MCF 10A (cell line): ENCODE measurements at regions not wholly inside any gene's neighbourhood (a gene's known extent, or its start where the extent isn't known, plus 50 kb on each side); places are given as distances from the start of the nearest gene placed in this dataset.
"Not testable (repeated sequence)": the region's sequence is repeated elsewhere in the genome, so short reads cannot be mapped to it uniquely, and the experiment has no call there.

Experiments
- BruUV-seq: library from RNA; stranded (reverse); fragments of 400-500 nt; replicated peaks from 2 replicates; lab custom pipeline; 2021; lab: Mats Ljungman, UMichigan
- CTCF ChIA-PET: fragments of 300-600 bp; sonication (Branson Sonifier 250); formaldehyde crosslinking; extraction: SDS; loops from one replicate; lab custom pipeline; 2021; ENCODE audit warnings: antibody characterized with exemption, inconsistent platforms; lab: Yijun Ruan, JAX
- POLR2A ChIA-PET: fragments of 300-600, 350-650 bp; sonication (Branson Sonifier 250); formaldehyde crosslinking; extraction: SDS; loops from one replicate; lab custom pipeline; 2020; ENCODE audit warnings: antibody characterized with exemption, inconsistent platforms; lab: Yijun Ruan, JAX
- DNase-seq: peaks from one replicate; pipeline ENCODE4 v3.0.0-alpha.2; 2018; ENCODE audit not compliant: unreplicated experiment
- H3K27ac Mint-ChIP-seq: one replicate; pipeline ENCODE4 v1.8.0; 2022; ENCODE audit warnings: mild to moderate bottlenecking, low read depth, mixed read lengths; ENCODE audit not compliant: unreplicated experiment
- H3K27me3 Mint-ChIP-seq: one replicate; pipeline ENCODE4 v1.8.0; 2022; ENCODE audit warnings: mixed read lengths; ENCODE audit not compliant: insufficient read depth, unreplicated experiment
- H3K36me3 Mint-ChIP-seq: one replicate; pipeline ENCODE4 v1.8.0; 2022; ENCODE audit warnings: mild to moderate bottlenecking, moderate library complexity, mixed read lengths; ENCODE audit not compliant: insufficient read depth, unreplicated experiment
- H3K4me1 Mint-ChIP-seq: one replicate; pipeline ENCODE4 v1.8.0; 2022; ENCODE audit warnings: mixed read lengths; ENCODE audit not compliant: insufficient read depth, unreplicated experiment
- H3K4me3 Mint-ChIP-seq: one replicate; pipeline ENCODE4 v1.8.0; 2022; ENCODE audit warnings: mild to moderate bottlenecking, moderate library complexity, mixed read lengths; ENCODE audit not compliant: unreplicated experiment
- H3K9me3 Mint-ChIP-seq: one replicate; pipeline ENCODE4 v1.8.0; 2022; ENCODE audit warnings: mixed read lengths; ENCODE audit not compliant: unreplicated experiment
- CTCF ChIP-seq: fragments of 200-600 bp; IDR thresholded peaks from one replicate; pipeline ENCODE4 v1.8.0; 2022; ENCODE audit warnings: antibody characterized with exemption, mild to moderate bottlenecking; ENCODE audit not compliant: unreplicated experiment
- intact Hi-C: fragments of 100-400 bp; cut with micrococcal nuclease; formaldehyde crosslinking; loops from 2 replicates; pipeline ENCODE4 v1.14.1; 2022

GRCh38 chr5:138635265-138635664, 60.1 kb upstream of the HSPA9 start:
- POLR2A ChIA-PET, result interaction anchor here (0.7 to 1.0 kb wide), 2 partner anchors 25 to 56 kb away, joined by 3 to 4 read pairs; no protein-coding TSS in a partner anchor
- no peak for DNase-seq
- H3K27me3 Mint-ChIP-seq, result no peaks in the 10 kb centered on the region

GRCh38 chr5:138634804-138635203, 59.6 kb upstream of the HSPA9 start:
- H3K4me3 Mint-ChIP-seq, DNase-seq, CTCF ChIA-PET, H3K4me1 Mint-ChIP-seq, H3K27ac Mint-ChIP-seq, BruUV-seq, H3K27me3 Mint-ChIP-seq, H3K9me3 Mint-ChIP-seq, H3K36me3 Mint-ChIP-seq, intact Hi-C loops: not testable (repeated sequence)
- POLR2A ChIA-PET, result interaction anchor here (0.7 kb wide), 1 partner anchor 25 kb away, joined by 3 read pairs; no protein-coding TSS in a partner anchor

More at GRCh38 chr5:138635265-138635664, 60.1 kb upstream of the HSPA9 start:
- Mint-ChIP-seq H3K27ac (no peak overlapping the region), H3K9me3 (no peaks in the 10 kb centered on the region), H3K36me3 (no peaks in the 10 kb centered on the region), H3K4me1 (peaks cover 7% of the 10 kb centered on the region), H3K4me3 (no peak overlapping the region)
- BruUV-seq, result no TSS peak
- intact Hi-C loops, result no loop called here
- no peak for TF ChIP-seq CTCF
- CTCF ChIA-PET, result interaction anchor here (1.0 kb wide), 1 partner anchor 638 kb away, joined by 3 read pairs; no protein-coding TSS in a partner anchor

GRCh38 chr5:138632900-138633489, 57.8 kb upstream of the HSPA9 start:
- no peak overlapping the region for H3K4me3 Mint-ChIP-seq

GRCh38 chr5:138631096-138631928, 56.1 kb upstream of the HSPA9 start:
- POLR2A ChIA-PET, result no interaction called here
- TF ChIP-seq CTCF, result no peak
- no peak for DNase-seq
- Mint-ChIP-seq H3K4me1 (peaks cover 6% of the 10 kb centered on the region), H3K36me3 (no peaks in the 10 kb centered on the region), H3K27me3 (no peaks in the 10 kb centered on the region), H3K4me3 (no peak overlapping the region), H3K9me3 (no peaks in the 10 kb centered on the region), H3K27ac (no peak overlapping the region)
- BruUV-seq, result no TSS peak
- intact Hi-C loops, result no loop called here
- CTCF ChIA-PET, result interaction anchor here (0.8 to 2.0 kb wide), 2 partner anchors 14 to 194 kb away, joined by 4 to 6 read pairs; no protein-coding TSS in a partner anchor

More at GRCh38 chr5:138632900-138633489, 57.8 kb upstream of the HSPA9 start:
- no peak overlapping the region for H3K27ac Mint-ChIP-seq
- peak; percentile 52 for TF ChIP-seq CTCF
- no peaks in the 10 kb centered on the region for H3K9me3 Mint-ChIP-seq
- ChIA-PET CTCF (interaction anchor here (0.7 to 2.0 kb wide), 5 partner anchors 8 to 432 kb away, joined by 3 to 4 read pairs (median 3); no protein-coding TSS in a partner anchor), POLR2A (interaction anchor here (0.9 kb wide), 2 partner anchors 17 to 31 kb away, joined by 3 to 5 read pairs; no protein-coding TSS in a partner anchor)
- BruUV-seq, result no TSS peak
- H3K36me3 Mint-ChIP-seq, result no peaks in the 10 kb centered on the region
- peak; percentile 95 for DNase-seq
- H3K27me3 Mint-ChIP-seq, result no peaks in the 10 kb centered on the region
- H3K4me1 Mint-ChIP-seq, result peaks cover 6% of the 10 kb centered on the region
- intact Hi-C loops, result loop anchor here (2.0 kb wide), 1 partner anchor 54 kb away; no protein-coding TSS in a partner anchor
